HEK293 (cell line): ENCODE measurements at regions not wholly inside any gene's neighbourhood (a gene's known extent, or its start where the extent isn't known, plus 50 kb on each side); places are given as distances from the start of the nearest gene placed in this dataset.

Source experiments
- CTCF ChIA-PET: fragments of 350-600 bp; formaldehyde crosslinking; extraction: SDS; loops from one replicate; lab custom pipeline; 2021; ENCODE audit warnings: antibody characterized with exemption; lab: Yijun Ruan, JAX
- POLR2A ChIA-PET: fragments of 300-600 bp; formaldehyde crosslinking; extraction: SDS; loops from one replicate; lab custom pipeline; 2020; ENCODE audit warnings: antibody characterized with exemption, inconsistent platforms; lab: Yijun Ruan, JAX
- H3K27ac ChIP-seq: fragments of 200-500 bp; sonication (Bioruptor generic); 2 replicates; pipeline ENCODE4 v1.5.1; 2014; ENCODE audit warnings: low read depth, low read length, control low read depth, inconsistent platforms; ENCODE audit errors: extremely low read depth
- H3K36me3 ChIP-seq, 2 experiments: fragments of 200-500 bp in 1 of 2; sonication (Bioruptor generic) in 1 of 2; 1 replicate in 1 of 2; 2 replicates in 1 of 2; pipeline ENCODE4 v1.5.1; 2014 to 2017; ENCODE audit warnings: inconsistent platforms in 2 of 2, low read length in 2 of 2; ENCODE audit not compliant: control insufficient read depth in 2 of 2, insufficient read depth in 1 of 2
- H3K4me1 ChIP-seq: fragments of 200-500 bp; sonication (Bioruptor generic); 2 replicates; pipeline ENCODE4 v1.5.1; 2014; ENCODE audit warnings: mild to moderate bottlenecking, low read length, inconsistent platforms; ENCODE audit not compliant: control insufficient read depth, insufficient read depth
- H3K4me3 ChIP-seq: 2 replicates; pipeline ENCODE4 v1.5.1; 2011; ENCODE audit warnings: low read depth, mild to moderate bottlenecking, control low read depth, low read length, moderate library complexity
- H3K9me3 ChIP-seq: fragments of 200-500 bp; sonication (Bioruptor generic); 2 replicates; pipeline ENCODE4 v1.5.1; 2014; ENCODE audit warnings: low read depth, low read length, inconsistent platforms; ENCODE audit not compliant: control insufficient read depth, insufficient read depth
- CTCF ChIP-seq: fragments of 450-650 bp; formaldehyde crosslinking; IDR thresholded peaks from 2 replicates; pipeline ENCODE4 v1.5.1; 2016; ENCODE audit warnings: missing biosample characterization, missing genetic modification characterization
- HOXD13 ChIP-seq: sonication (generic); formaldehyde crosslinking; IDR thresholded peaks from 2 replicates; pipeline ENCODE4 v1.8.0; 2022; ENCODE audit warnings: missing genetic modification reagents, borderline replicate concordance
- KLF1 ChIP-seq: fragments of 450-650 bp; formaldehyde crosslinking; IDR thresholded peaks from 2 replicates; pipeline ENCODE4 v1.5.1; 2016; ENCODE audit warnings: missing biosample characterization, missing genetic modification characterization
- PBX3 ChIP-seq: sonication (generic); formaldehyde crosslinking; IDR thresholded peaks from 2 replicates; pipeline ENCODE4 v1.8.1; 2022; ENCODE audit warnings: mild to moderate bottlenecking, moderate library complexity, missing genetic modification reagents
- ZBTB49 ChIP-seq: fragments of 450-650 bp; formaldehyde crosslinking; IDR thresholded peaks from 2 replicates; pipeline ENCODE4 v1.5.1; 2016; ENCODE audit warnings: missing biosample characterization, missing genetic modification characterization, low read depth
- ZNF157 ChIP-seq: fragments of 450-650 bp; formaldehyde crosslinking; IDR thresholded peaks from 2 replicates; pipeline ENCODE4 v1.5.1; 2016; ENCODE audit warnings: missing biosample characterization, missing genetic modification characterization
- ZNF174 ChIP-seq: fragments of 450-650 bp; formaldehyde crosslinking; IDR thresholded peaks from 2 replicates; pipeline ENCODE4 v1.5.0; 2017; ENCODE audit warnings: missing biosample characterization, mild to moderate bottlenecking, missing genetic modification characterization
- ZNF248 ChIP-seq: fragments of 450-650 bp; formaldehyde crosslinking; IDR thresholded peaks from 2 replicates; pipeline ENCODE4 v1.5.1; 2017; ENCODE audit warnings: missing biosample characterization, missing genetic modification characterization
- ZNF274 ChIP-seq, 2 experiments: fragments of 200-500 bp in 1 of 2; fragments of 450-650 bp in 1 of 2; sonication (Bioruptor generic) in 1 of 2; formaldehyde crosslinking in 1 of 2; IDR thresholded peaks; 2 replicates each; pipeline versions ENCODE4 v1.5.1 to v1.6.1; 2014 to 2016; ENCODE audit warnings: borderline replicate concordance in 1 of 2, inconsistent platforms in 1 of 2, low read length in 1 of 2, missing biosample characterization in 1 of 2, missing genetic modification characterization in 1 of 2
- ZNF48 ChIP-seq: fragments of 450-650 bp; formaldehyde crosslinking; IDR thresholded peaks from 2 replicates; pipeline ENCODE4 v1.5.1; 2016; ENCODE audit warnings: missing biosample characterization, missing genetic modification characterization
- ZNF514 ChIP-seq: fragments of 450-650 bp; formaldehyde crosslinking; IDR thresholded peaks from 2 replicates; pipeline ENCODE4 v1.5.1; 2016; ENCODE audit warnings: missing biosample characterization, missing genetic modification characterization
- ZNF518A ChIP-seq: fragments of 450-650 bp; formaldehyde crosslinking; conservative IDR thresholded peaks from 2 replicates; pipeline ENCODE4 v1.5.1; 2016; ENCODE audit warnings: low read depth, missing biosample characterization, missing genetic modification characterization
- ZNF548 ChIP-seq: fragments of 450-650 bp; formaldehyde crosslinking; IDR thresholded peaks from 2 replicates; pipeline ENCODE4 v1.5.1; 2016; ENCODE audit warnings: missing biosample characterization, missing genetic modification characterization
- ZSCAN5A ChIP-seq: fragments of 450-650 bp; formaldehyde crosslinking; IDR thresholded peaks from 2 replicates; pipeline ENCODE4 v1.5.1; 2016; ENCODE audit warnings: missing biosample characterization, missing genetic modification characterization
- TF ChIP-seq, protein P1 (sequence below): fragments of 450-650 bp; formaldehyde crosslinking; IDR thresholded peaks from 2 replicates; pipeline ENCODE4; 2016; ENCODE audit warnings: missing biosample characterization, missing genetic modification characterization
- TF ChIP-seq, protein P2 (sequence below): fragments of 450-650 bp; IDR thresholded peaks from 2 replicates; pipeline ENCODE4 v1.5.1; 2018; ENCODE audit warnings: missing biosample characterization, missing genetic modification characterization

DNA sequence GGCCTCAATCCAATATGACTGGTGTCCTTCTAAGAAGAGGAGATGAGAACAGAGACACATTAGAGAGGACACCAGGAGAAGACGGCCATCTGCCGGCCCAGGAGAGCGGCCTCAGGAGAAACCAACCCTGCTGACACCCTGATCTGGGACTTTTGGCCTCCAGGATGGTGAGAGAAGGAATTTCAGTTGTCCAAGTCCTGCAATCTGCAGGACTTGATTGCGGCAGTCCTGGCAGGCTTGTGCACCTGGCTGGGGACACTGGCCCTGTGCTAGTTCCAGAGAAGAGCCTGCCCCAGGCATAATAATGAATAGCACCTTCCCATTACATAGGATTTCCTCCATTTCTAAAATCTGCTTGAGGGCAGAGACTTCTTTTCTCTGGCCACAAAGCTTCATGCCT lies 409.9 kb upstream of the SHH start:
- ChIA-PET POLR2A (no interaction called here), CTCF (no interaction called here)
- Histone ChIP-seq H3K36me3 (no peaks in the 10 kb centered on the region), H3K27ac (no peak overlapping the region), H3K4me3 (no peak overlapping the region), H3K4me1 (no peaks in the 10 kb centered on the region), H3K9me3 (no peaks in the 10 kb centered on the region)
- no peak for TF ChIP-seq PBX3 (CRISPR knock-in tag)
- no peak for TF ChIP-seq ZNF514 (tag by site-specific recombination)
- TF ChIP-seq ZNF48 (tag by site-specific recombination), result no peak
- TF ChIP-seq ZNF518A (tag by site-specific recombination), result no peak
- TF ChIP-seq ZNF274 (IDR thresholded peaks at IDR 0.05; ENCODE audit: low read length), result no peak
- no peak for TF ChIP-seq ZNF274 (tag by site-specific recombination; IDR thresholded peaks at IDR 0.05; ENCODE audit: borderline replicate concordance)
- no peak for TF ChIP-seq ZNF174 (tag by site-specific recombination)
- no peak for TF ChIP-seq CTCF (tag by site-specific recombination)
- TF ChIP-seq, protein P1, sequence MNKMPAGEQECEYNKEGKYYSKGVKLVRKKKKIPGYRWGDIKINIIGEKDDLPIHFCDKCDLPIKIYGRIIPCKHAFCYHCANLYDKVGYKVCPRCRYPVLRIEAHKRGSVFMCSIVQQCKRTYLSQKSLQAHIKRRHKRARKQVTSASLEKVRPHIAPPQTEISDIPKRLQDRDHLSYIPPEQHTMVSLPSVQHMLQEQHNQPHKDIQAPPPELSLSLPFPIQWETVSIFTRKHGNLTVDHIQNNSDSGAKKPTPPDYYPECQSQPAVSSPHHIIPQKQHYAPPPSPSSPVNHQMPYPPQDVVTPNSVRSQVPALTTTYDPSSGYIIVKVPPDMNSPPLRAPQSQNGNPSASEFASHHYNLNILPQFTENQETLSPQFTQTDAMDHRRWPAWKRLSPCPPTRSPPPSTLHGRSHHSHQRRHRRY, result no peak
- no peak for TF ChIP-seq KLF1 (tag by site-specific recombination)
- TF ChIP-seq ZSCAN5A (tag by site-specific recombination), result no peak
- TF ChIP-seq, protein P2, sequence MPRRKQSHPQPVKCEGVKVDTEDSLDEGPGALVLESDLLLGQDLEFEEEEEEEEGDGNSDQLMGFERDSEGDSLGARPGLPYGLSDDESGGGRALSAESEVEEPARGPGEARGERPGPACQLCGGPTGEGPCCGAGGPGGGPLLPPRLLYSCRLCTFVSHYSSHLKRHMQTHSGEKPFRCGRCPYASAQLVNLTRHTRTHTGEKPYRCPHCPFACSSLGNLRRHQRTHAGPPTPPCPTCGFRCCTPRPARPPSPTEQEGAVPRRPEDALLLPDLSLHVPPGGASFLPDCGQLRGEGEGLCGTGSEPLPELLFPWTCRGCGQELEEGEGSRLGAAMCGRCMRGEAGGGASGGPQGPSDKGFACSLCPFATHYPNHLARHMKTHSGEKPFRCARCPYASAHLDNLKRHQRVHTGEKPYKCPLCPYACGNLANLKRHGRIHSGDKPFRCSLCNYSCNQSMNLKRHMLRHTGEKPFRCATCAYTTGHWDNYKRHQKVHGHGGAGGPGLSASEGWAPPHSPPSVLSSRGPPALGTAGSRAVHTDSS (tag by site-specific recombination), result no peak
- no peak for TF ChIP-seq ZBTB49 (tag by site-specific recombination)
- TF ChIP-seq ZNF157 (tag by site-specific recombination), result no peak
- TF ChIP-seq ZNF248 (tag by site-specific recombination), result no peak
- no peak for TF ChIP-seq HOXD13 (CRISPR knock-in tag)
- TF ChIP-seq ZNF548 (tag by site-specific recombination), result no peak
